ENCODE measurements at regions not wholly inside any gene's neighbourhood (a gene's known extent, or its start where the extent isn't known, plus 50 kb on each side); places are given as distances from the start of the nearest gene placed in this dataset.
"Not testable (repeated sequence)": the region's sequence is repeated elsewhere in the genome, so short reads cannot be mapped to it uniquely, and the experiment has no call there.

DNA sequence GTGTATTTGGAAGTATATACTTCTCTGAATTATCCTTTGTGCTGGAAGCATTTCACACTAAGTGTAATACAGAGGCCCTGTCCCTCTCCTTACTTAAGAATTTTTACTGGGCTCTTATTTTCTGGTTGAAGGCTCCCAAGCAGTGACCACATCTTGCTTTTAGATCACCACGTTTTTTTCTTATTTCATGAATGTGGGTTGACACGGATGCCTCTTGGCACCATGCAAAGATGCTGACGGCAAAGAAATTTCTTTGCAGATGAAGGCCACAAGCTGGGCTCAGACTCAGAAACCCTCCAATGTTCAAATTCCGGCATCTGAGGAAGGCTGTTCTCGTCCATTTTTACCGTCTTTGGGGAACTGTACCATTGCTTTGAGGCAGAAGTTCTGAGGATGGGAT lies 168.5 kb downstream of the HMHB1 start:
- TF ChIP-seq, protein P1, sequence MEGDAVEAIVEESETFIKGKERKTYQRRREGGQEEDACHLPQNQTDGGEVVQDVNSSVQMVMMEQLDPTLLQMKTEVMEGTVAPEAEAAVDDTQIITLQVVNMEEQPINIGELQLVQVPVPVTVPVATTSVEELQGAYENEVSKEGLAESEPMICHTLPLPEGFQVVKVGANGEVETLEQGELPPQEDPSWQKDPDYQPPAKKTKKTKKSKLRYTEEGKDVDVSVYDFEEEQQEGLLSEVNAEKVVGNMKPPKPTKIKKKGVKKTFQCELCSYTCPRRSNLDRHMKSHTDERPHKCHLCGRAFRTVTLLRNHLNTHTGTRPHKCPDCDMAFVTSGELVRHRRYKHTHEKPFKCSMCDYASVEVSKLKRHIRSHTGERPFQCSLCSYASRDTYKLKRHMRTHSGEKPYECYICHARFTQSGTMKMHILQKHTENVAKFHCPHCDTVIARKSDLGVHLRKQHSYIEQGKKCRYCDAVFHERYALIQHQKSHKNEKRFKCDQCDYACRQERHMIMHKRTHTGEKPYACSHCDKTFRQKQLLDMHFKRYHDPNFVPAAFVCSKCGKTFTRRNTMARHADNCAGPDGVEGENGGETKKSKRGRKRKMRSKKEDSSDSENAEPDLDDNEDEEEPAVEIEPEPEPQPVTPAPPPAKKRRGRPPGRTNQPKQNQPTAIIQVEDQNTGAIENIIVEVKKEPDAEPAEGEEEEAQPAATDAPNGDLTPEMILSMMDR (IDR thresholded peaks at IDR 0.05; ENCODE audit: borderline replicate concordance, extremely low read depth, insufficient read depth): no peak
- Histone ChIP-seq H3K36me3 (ENCODE audit: control insufficient read depth in 2 of 3, insufficient read depth in 3 of 3, low read length in 3 of 3) (no peaks in the 10 kb centered on the region), H3K4me3 (ENCODE audit: low read length in 3 of 3) (no peak overlapping the region), H3K27ac (ENCODE audit: low read depth in 2 of 2, low read length in 2 of 2) (no peak overlapping the region), H3K9me3 (ENCODE audit: control insufficient read depth in 2 of 3, insufficient read depth in 1 of 3, low read length in 3 of 3) (no peaks in the 10 kb centered on the region), H3K9ac (ENCODE audit: low read length in 3 of 3) (no peak overlapping the region), H3K27me3 (ENCODE audit: control insufficient read depth, insufficient read depth, low read length) (no peaks in the 10 kb centered on the region), H3K4me1 (ENCODE audit: control insufficient read depth in 2 of 3, insufficient read depth in 2 of 3, low read depth in 1 of 3, low read length in 3 of 3) (no peaks in the 10 kb centered on the region)
- no peak for DNase-seq
- intact Hi-C loops (cut with DNase I): no loop called here
- FAIRE-seq: no peak

- H3K9ac ChIP-seq (ENCODE audit: low read length in 3 of 3); DNase-seq; H3K9me3 ChIP-seq (ENCODE audit: control insufficient read depth in 2 of 3, insufficient read depth in 1 of 3, low read length in 3 of 3); H3K36me3 ChIP-seq (ENCODE audit: control insufficient read depth in 2 of 3, insufficient read depth in 3 of 3, low read length in 3 of 3); H3K4me1 ChIP-seq (ENCODE audit: control insufficient read depth in 2 of 3, insufficient read depth in 2 of 3, low read depth in 1 of 3, low read length in 3 of 3); H3K4me3 ChIP-seq (ENCODE audit: low read length in 3 of 3); H3K27ac ChIP-seq (ENCODE audit: low read depth in 2 of 2, low read length in 2 of 2); intact Hi-C loops (cut with DNase I); FAIRE-seq; H3K27me3 ChIP-seq (ENCODE audit: control insufficient read depth, insufficient read depth, low read length): not testable (repeated sequence)
Observed at GRCh38 chr5:143982957-143983356, 171.0 kb downstream of the HMHB1 start.

DNA sequence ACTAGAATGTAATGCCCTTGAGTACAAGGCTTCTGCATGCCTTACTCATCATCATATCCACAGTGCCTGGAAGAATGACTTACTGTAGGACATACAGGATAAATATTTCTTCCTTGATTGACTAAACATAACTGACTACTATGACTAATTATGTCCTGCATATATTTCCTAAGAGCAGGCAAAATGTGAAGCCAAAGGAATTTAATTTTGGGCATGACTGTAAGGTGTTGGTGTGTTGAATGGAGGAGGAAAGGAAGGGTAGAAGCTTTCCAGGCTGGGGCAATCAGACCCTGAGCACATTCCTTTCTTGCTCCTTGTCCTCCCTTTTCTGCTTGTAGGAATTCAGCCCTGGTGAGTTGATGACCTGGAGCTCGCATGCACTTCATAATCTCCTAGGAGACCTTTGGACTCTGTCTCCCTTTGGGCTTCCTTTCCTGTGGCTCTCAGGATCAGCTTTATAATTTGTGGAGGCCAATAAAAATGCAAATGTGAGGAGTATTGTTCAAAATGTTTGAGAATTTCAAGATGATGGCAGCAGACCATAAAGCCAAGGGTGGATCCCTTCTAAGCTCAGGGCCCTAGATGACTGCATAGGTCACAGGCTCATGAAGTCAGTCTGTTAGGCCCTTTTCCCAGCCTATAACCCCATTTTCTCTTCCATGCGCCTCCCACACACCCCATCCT lies 174.0 kb downstream of the HMHB1 start:
- no peaks in the 10 kb centered on the region for H3K4me1 ChIP-seq (ENCODE audit: control insufficient read depth in 2 of 3, insufficient read depth in 2 of 3, low read depth in 1 of 3, low read length in 3 of 3)
- no peaks in the 10 kb centered on the region for H3K27me3 ChIP-seq (ENCODE audit: control insufficient read depth, insufficient read depth, low read length)
- H3K9me3 ChIP-seq (ENCODE audit: control insufficient read depth in 2 of 3, insufficient read depth in 1 of 3, low read length in 3 of 3): no peaks in the 10 kb centered on the region
- H3K4me3 ChIP-seq (ENCODE audit: low read length in 3 of 3): no peak overlapping the region
- H3K36me3 ChIP-seq (ENCODE audit: control insufficient read depth in 2 of 3, insufficient read depth in 3 of 3, low read length in 3 of 3): no peaks in the 10 kb centered on the region
- no peak overlapping the region for H3K9ac ChIP-seq (ENCODE audit: low read length in 3 of 3)
- intact Hi-C loops (cut with DNase I): no loop called here
- TF ChIP-seq, protein P1 (IDR thresholded peaks at IDR 0.05; ENCODE audit: borderline replicate concordance, extremely low read depth, insufficient read depth): no peak
- peak in 1 of 5 donors; percentile 17 for DNase-seq
- no peak for FAIRE-seq
- H3K27ac ChIP-seq (ENCODE audit: low read depth in 2 of 2, low read length in 2 of 2): no peak overlapping the region

- no peaks in the 10 kb centered on the region for H3K36me3 ChIP-seq (ENCODE audit: control insufficient read depth in 2 of 3, insufficient read depth in 3 of 3, low read length in 3 of 3)
- no peak overlapping the region for H3K4me3 ChIP-seq (ENCODE audit: low read length in 3 of 3)
- DNase-seq (peak in 2 of 5 donors; percentile 4 to 23), FAIRE-seq (no peak)
- intact Hi-C loops (cut with DNase I): no loop called here
- no peaks in the 10 kb centered on the region for H3K27me3 ChIP-seq (ENCODE audit: control insufficient read depth, insufficient read depth, low read length)
- H3K27ac ChIP-seq (ENCODE audit: low read depth in 2 of 2, low read length in 2 of 2): no peak overlapping the region
- TF ChIP-seq, protein P1 (IDR thresholded peaks at IDR 0.05; ENCODE audit: borderline replicate concordance, extremely low read depth, insufficient read depth): no peak
- no peak overlapping the region for H3K9ac ChIP-seq (ENCODE audit: low read length in 3 of 3)
- no peaks in the 10 kb centered on the region for H3K9me3 ChIP-seq (ENCODE audit: control insufficient read depth in 2 of 3, insufficient read depth in 1 of 3, low read length in 3 of 3)
- no peaks in the 10 kb centered on the region for H3K4me1 ChIP-seq (ENCODE audit: control insufficient read depth in 2 of 3, insufficient read depth in 2 of 3, low read depth in 1 of 3, low read length in 3 of 3)
Observed at GRCh38 chr5:143986516-143987212, 174.7 kb downstream of the HMHB1 start.
